ENCODE measurements at regions not wholly inside any gene's neighbourhood (a gene's known extent, or its start where the extent isn't known, plus 50 kb on each side); places are given as distances from the start of the nearest gene placed in this dataset.

- TF ChIP-seq ZNF8 (CRISPR knock-in tag; IDR thresholded peaks at IDR 0.05) (no peak), TSHZ2 (CRISPR knock-in tag; IDR thresholded peaks at IDR 0.05) (no peak), OSR1 (CRISPR knock-in tag; IDR thresholded peaks at IDR 0.05) (no peak)
Observed at GRCh38 chr7:108634036-108634435, 64.4 kb downstream of the DNAJB9 start.

Data from SK-N-SH treated with all-trans-retinoic acid at 6 μM for 48 hours (cell line).